ENCODE measurements at regions not wholly inside any gene's neighbourhood (a gene's known extent, or its start where the extent isn't known, plus 50 kb on each side); places are given as distances from the start of the nearest gene placed in this dataset.

GRCh38 chr5:161190086-161190485, 338.1 kb upstream of the ATP10B start:
- no peak for TF ChIP-seq CTCF (IDR thresholded peaks at IDR 0.05)
- no peak for TF ChIP-seq POLR2A (IDR thresholded peaks at IDR 0.05)

Measured in adrenal gland (tissue), 5 donors.